K562 (cell line): ENCODE measurements at regions not wholly inside any gene's neighbourhood (a gene's known extent, or its start where the extent isn't known, plus 50 kb on each side); places are given as distances from the start of the nearest gene placed in this dataset.

Experiments
- CREB1 ChIP-seq, 2 experiments: sonication (generic) in 1 of 2; formaldehyde crosslinking in 1 of 2; IDR thresholded peaks; 2 replicates each; pipeline versions ENCODE4 v1.6.1 to v1.8.0; 2012 to 2022; ENCODE audit warnings: inconsistent platforms in 1 of 2, mild to moderate bottlenecking in 1 of 2, missing genetic modification reagents in 1 of 2, moderate library complexity in 1 of 2
- ETS2 ChIP-seq: IDR thresholded peaks from 2 replicates; pipeline ENCODE4 v1.6.1; 2016; ENCODE audit warnings: borderline replicate concordance, missing genetic modification characterization, mild to moderate bottlenecking, moderate library complexity, missing compliant biosample characterization; ENCODE audit not compliant: poor library complexity, severe bottlenecking
- FIP1L1 ChIP-seq: fragments of 200-400 bp; formaldehyde crosslinking; IDR thresholded peaks from 2 replicates; pipeline ENCODE4 v1.6.1; 2018; ENCODE audit warnings: mild to moderate bottlenecking, low read depth, low read length; ENCODE audit not compliant: poor library complexity, severe bottlenecking
- MYBL2 ChIP-seq, 2 experiments: fragments of 450-650 bp in 1 of 2; sonication (generic) in 1 of 2; formaldehyde crosslinking in 1 of 2; IDR thresholded peaks; 2 replicates each; pipeline versions ENCODE4 v1.6.1 to v1.8.1; 2017 to 2022; ENCODE audit warnings: borderline replicate concordance in 1 of 2, inconsistent platforms in 1 of 2, low read depth in 1 of 2, mild to moderate bottlenecking in 1 of 2, missing genetic modification reagents in 1 of 2, moderate library complexity in 1 of 2
- NFYB ChIP-seq: IDR thresholded peaks from 2 replicates; pipeline ENCODE4 v1.6.1; 2011; ENCODE audit warnings: mild to moderate bottlenecking, moderate library complexity; ENCODE audit not compliant: insufficient read length; ENCODE audit errors: extremely low read depth
- NR1H2 ChIP-seq: sonication (generic); formaldehyde crosslinking; IDR thresholded peaks from 2 replicates; pipeline ENCODE4 v1.4.0; 2020; ENCODE audit warnings: mild to moderate bottlenecking, missing genetic modification reagents
- NR2C1 ChIP-seq, 2 experiments: fragments of 450-650 bp; IDR thresholded peaks; 2 replicates each; pipeline ENCODE4 v1.6.1; 2017; ENCODE audit warnings: mild to moderate bottlenecking in 2 of 2, antibody characterized with exemption in 1 of 2, inconsistent platforms in 1 of 2, missing compliant biosample characterization in 1 of 2, missing genetic modification characterization in 1 of 2
- PHB2 ChIP-seq: fragments of 450-650 bp; IDR thresholded peaks from 2 replicates; pipeline ENCODE4 v1.6.1; 2017; ENCODE audit warnings: low read depth
- RAD51 ChIP-seq: fragments of 450-650 bp; IDR thresholded peaks from 2 replicates; pipeline ENCODE4 v1.7.1; 2016; ENCODE audit warnings: low read depth, mild to moderate bottlenecking, borderline replicate concordance
- RBM22 ChIP-seq: fragments of 200-400 bp; formaldehyde crosslinking; IDR thresholded peaks from 2 replicates; pipeline ENCODE4 v1.6.1; 2018; ENCODE audit warnings: low read length, low read depth; ENCODE audit not compliant: poor library complexity, severe bottlenecking
- TAF7 ChIP-seq: fragments of 450-650 bp; IDR thresholded peaks from 2 replicates; pipeline ENCODE4 v1.6.1; 2016; ENCODE audit warnings: missing genetic modification characterization, missing compliant biosample characterization
- TARDBP ChIP-seq: fragments of 450-650 bp; IDR thresholded peaks from 2 replicates; pipeline ENCODE4 v1.6.1; 2016
- XRCC3 ChIP-seq: fragments of 450-650 bp; IDR thresholded peaks from 2 replicates; pipeline ENCODE4 v1.6.1; 2017; ENCODE audit warnings: mild to moderate bottlenecking, moderate library complexity
- ZC3H8 ChIP-seq: fragments of 450-650 bp; IDR thresholded peaks from 2 replicates; pipeline ENCODE4 v1.6.1; 2017
- TF ChIP-seq, protein P1 (sequence below): fragments of 250-450 bp; sonication (Bioruptor Pico); IDR thresholded peaks from 2 replicates; pipeline ENCODE4 v1.5.1; 2021; ENCODE audit warnings: mild to moderate bottlenecking
- TF ChIP-seq, protein P2 (sequence below): fragments of 250-450 bp; sonication (Bioruptor Pico); IDR thresholded peaks from 2 replicates; pipeline ENCODE4 v1.4.0; 2020; ENCODE audit warnings: mild to moderate bottlenecking, moderate library complexity, borderline replicate concordance
- TF ChIP-seq, protein P3 (sequence below): fragments of 250-450 bp; sonication (Bioruptor Pico); IDR thresholded peaks from 2 replicates; pipeline ENCODE4 v1.8.0; 2022; ENCODE audit warnings: moderate library complexity, mild to moderate bottlenecking, inconsistent platforms

DNA sequence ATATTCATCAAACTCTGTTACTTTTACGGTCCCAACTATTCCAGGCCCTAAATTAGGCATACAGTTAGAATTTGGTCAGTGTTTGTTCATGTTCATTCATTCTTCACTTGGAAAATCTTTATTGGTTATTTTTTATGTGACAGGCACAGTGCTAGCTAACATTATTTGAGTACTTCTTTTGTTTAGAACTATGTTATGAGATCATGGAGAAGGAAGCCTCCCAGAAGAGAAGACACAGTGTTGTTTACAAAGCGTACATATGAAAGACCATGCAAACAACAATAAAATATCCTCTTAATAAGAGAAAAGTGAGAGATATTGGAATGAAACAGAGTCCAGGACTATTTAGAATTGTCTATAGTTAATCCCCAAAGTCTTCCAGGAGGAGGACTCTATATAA is 399.2 kb downstream of the LRIG3 start (continued):
- TF ChIP-seq RAD51 (no peak), PHB2 (no peak), XRCC3 (no peak), MYBL2 (IDR thresholded peaks at IDR 0.05; ENCODE audit: low read depth) (no peak), MYBL2 (CRISPR knock-in tag; IDR thresholded peaks at IDR 0.05; ENCODE audit: borderline replicate concordance) (no peak), NR2C1 (IDR thresholded peaks at IDR 0.05) (no peak), NR2C1 (tag; IDR thresholded peaks at IDR 0.05) (no peak), TAF7 (tag) (no peak), ZC3H8 (no peak), CREB1 (IDR thresholded peaks at IDR 0.05) (no peak), CREB1 (CRISPR knock-in tag; IDR thresholded peaks at IDR 0.05) (no peak), NR1H2 (CRISPR knock-in tag) (no peak), FIP1L1 (no peak), TARDBP (no peak), RBM22 (no peak), ETS2 (tag) (no peak), NFYB (no peak)
- TF ChIP-seq, protein P1, sequence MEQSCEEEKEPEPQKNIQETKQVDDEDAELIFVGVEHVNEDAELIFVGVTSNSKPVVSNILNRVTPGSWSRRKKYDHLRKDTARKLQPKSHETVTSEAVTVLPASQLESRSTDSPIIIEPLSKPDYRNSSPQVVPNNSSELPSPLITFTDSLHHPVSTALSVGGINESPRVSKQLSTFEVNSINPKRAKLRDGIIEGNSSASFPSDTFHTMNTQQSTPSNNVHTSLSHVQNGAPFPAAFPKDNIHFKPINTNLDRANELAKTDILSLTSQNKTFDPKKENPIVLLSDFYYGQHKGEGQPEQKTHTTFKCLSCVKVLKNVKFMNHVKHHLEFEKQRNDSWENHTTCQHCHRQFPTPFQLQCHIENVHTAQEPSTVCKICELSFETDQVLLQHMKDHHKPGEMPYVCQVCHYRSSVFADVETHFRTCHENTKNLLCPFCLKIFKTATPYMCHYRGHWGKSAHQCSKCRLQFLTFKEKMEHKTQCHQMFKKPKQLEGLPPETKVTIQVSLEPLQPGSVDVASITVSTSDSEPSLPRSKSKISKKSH (CRISPR knock-in tag) = no peak
- TF ChIP-seq, protein P2, sequence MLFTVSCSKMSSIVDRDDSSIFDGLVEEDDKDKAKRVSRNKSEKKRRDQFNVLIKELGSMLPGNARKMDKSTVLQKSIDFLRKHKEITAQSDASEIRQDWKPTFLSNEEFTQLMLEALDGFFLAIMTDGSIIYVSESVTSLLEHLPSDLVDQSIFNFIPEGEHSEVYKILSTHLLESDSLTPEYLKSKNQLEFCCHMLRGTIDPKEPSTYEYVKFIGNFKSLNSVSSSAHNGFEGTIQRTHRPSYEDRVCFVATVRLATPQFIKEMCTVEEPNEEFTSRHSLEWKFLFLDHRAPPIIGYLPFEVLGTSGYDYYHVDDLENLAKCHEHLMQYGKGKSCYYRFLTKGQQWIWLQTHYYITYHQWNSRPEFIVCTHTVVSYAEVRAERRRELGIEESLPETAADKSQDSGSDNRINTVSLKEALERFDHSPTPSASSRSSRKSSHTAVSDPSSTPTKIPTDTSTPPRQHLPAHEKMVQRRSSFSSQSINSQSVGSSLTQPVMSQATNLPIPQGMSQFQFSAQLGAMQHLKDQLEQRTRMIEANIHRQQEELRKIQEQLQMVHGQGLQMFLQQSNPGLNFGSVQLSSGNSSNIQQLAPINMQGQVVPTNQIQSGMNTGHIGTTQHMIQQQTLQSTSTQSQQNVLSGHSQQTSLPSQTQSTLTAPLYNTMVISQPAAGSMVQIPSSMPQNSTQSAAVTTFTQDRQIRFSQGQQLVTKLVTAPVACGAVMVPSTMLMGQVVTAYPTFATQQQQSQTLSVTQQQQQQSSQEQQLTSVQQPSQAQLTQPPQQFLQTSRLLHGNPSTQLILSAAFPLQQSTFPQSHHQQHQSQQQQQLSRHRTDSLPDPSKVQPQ (CRISPR knock-in tag) = no peak
- TF ChIP-seq, protein P3, sequence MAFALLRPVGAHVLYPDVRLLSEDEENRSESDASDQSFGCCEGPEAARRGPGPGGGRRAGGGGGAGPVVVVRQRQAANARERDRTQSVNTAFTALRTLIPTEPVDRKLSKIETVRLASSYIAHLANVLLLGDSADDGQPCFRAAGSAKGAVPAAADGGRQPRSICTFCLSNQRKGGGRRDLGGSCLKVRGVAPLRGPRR (CRISPR knock-in tag) = no peak
- TF ChIP-seq, all 486 proteins: peak for 0
